ENCODE measurements at regions not wholly inside any gene's neighbourhood (a gene's known extent, or its start where the extent isn't known, plus 50 kb on each side); places are given as distances from the start of the nearest gene placed in this dataset.
"Not testable (repeated sequence)": the region's sequence is repeated elsewhere in the genome, so short reads cannot be mapped to it uniquely, and the experiment has no call there.

DNA sequence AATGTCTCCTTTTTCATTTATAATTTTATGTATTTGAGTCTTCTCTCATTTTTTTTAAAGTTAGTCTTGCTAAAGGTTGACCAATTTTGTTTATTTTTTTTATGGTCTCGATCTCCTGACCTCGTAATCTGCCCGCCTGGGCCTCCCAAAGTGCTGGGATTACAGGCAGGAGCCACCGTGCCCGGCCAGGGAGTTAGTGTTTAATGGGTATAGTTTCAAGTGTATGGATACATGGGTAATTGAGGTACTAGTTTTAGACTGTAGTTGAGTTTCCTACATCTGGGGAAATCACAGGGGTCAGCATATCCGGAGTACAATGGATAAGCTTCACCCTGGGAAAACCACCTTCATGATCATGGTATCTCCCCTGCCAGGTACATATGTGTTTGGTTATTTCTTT, 267.3 kb upstream of the KCND2 start:
- Histone ChIP-seq H3K4me1 (ENCODE audit: insufficient read depth) (no peaks in the 10 kb centered on the region), H3K9me2 (ENCODE audit: insufficient read depth) (peaks cover 8% of the 10 kb centered on the region; the same call in 1 of the 2 replicates), H3K4me2 (no peak overlapping the region), H3K27me3 (ENCODE audit: insufficient read depth) (no peaks in the 10 kb centered on the region), H3F3A (replicated peaks; ENCODE audit: low read depth) (no peaks in the 10 kb centered on the region), H3K79me2 (replicated peaks; ENCODE audit: insufficient read depth) (no peaks in the 10 kb centered on the region), H3K4me3 (no peak overlapping the region), H3K36me3 (ENCODE audit: insufficient read depth) (no peaks in the 10 kb centered on the region), H4K20me1 (replicated peaks; ENCODE audit: insufficient read depth) (no peaks in the 10 kb centered on the region), H3K27ac (ENCODE audit: low read depth) (no peak overlapping the region), H2AFZ (no peak overlapping the region)
- Mint-ChIP-seq H3K4me1 (no peaks in the 10 kb centered on the region), H3K27ac (no peak overlapping the region), H3K4me3 (no peak overlapping the region), H3K9me3 (peaks cover 10% of the 10 kb centered on the region), H3K36me3 (ENCODE audit: low read depth) (peaks cover 7% of the 10 kb centered on the region; the same call in 2 of the 3 replicates), H3K27me3 (ENCODE audit: insufficient read depth, low read depth, poor library complexity) (no peaks in the 10 kb centered on the region)
- no peak for ATAC-seq
- DNase-seq (ENCODE audit: low spot score): no peak
- TF ChIP-seq NANOG (IDR thresholded peaks at IDR 0.05; ENCODE audit: borderline replicate concordance) (no peak), ZNF331 (CRISPR knock-in tag; IDR thresholded peaks at IDR 0.05; ENCODE audit: low read depth) (no peak), ZNF114 (CRISPR knock-in tag; IDR thresholded peaks at IDR 0.05) (no peak), STAT1 (IDR thresholded peaks at IDR 0.05; ENCODE audit: unreplicated experiment) (no peak)
- TF ChIP-seq, protein P1, sequence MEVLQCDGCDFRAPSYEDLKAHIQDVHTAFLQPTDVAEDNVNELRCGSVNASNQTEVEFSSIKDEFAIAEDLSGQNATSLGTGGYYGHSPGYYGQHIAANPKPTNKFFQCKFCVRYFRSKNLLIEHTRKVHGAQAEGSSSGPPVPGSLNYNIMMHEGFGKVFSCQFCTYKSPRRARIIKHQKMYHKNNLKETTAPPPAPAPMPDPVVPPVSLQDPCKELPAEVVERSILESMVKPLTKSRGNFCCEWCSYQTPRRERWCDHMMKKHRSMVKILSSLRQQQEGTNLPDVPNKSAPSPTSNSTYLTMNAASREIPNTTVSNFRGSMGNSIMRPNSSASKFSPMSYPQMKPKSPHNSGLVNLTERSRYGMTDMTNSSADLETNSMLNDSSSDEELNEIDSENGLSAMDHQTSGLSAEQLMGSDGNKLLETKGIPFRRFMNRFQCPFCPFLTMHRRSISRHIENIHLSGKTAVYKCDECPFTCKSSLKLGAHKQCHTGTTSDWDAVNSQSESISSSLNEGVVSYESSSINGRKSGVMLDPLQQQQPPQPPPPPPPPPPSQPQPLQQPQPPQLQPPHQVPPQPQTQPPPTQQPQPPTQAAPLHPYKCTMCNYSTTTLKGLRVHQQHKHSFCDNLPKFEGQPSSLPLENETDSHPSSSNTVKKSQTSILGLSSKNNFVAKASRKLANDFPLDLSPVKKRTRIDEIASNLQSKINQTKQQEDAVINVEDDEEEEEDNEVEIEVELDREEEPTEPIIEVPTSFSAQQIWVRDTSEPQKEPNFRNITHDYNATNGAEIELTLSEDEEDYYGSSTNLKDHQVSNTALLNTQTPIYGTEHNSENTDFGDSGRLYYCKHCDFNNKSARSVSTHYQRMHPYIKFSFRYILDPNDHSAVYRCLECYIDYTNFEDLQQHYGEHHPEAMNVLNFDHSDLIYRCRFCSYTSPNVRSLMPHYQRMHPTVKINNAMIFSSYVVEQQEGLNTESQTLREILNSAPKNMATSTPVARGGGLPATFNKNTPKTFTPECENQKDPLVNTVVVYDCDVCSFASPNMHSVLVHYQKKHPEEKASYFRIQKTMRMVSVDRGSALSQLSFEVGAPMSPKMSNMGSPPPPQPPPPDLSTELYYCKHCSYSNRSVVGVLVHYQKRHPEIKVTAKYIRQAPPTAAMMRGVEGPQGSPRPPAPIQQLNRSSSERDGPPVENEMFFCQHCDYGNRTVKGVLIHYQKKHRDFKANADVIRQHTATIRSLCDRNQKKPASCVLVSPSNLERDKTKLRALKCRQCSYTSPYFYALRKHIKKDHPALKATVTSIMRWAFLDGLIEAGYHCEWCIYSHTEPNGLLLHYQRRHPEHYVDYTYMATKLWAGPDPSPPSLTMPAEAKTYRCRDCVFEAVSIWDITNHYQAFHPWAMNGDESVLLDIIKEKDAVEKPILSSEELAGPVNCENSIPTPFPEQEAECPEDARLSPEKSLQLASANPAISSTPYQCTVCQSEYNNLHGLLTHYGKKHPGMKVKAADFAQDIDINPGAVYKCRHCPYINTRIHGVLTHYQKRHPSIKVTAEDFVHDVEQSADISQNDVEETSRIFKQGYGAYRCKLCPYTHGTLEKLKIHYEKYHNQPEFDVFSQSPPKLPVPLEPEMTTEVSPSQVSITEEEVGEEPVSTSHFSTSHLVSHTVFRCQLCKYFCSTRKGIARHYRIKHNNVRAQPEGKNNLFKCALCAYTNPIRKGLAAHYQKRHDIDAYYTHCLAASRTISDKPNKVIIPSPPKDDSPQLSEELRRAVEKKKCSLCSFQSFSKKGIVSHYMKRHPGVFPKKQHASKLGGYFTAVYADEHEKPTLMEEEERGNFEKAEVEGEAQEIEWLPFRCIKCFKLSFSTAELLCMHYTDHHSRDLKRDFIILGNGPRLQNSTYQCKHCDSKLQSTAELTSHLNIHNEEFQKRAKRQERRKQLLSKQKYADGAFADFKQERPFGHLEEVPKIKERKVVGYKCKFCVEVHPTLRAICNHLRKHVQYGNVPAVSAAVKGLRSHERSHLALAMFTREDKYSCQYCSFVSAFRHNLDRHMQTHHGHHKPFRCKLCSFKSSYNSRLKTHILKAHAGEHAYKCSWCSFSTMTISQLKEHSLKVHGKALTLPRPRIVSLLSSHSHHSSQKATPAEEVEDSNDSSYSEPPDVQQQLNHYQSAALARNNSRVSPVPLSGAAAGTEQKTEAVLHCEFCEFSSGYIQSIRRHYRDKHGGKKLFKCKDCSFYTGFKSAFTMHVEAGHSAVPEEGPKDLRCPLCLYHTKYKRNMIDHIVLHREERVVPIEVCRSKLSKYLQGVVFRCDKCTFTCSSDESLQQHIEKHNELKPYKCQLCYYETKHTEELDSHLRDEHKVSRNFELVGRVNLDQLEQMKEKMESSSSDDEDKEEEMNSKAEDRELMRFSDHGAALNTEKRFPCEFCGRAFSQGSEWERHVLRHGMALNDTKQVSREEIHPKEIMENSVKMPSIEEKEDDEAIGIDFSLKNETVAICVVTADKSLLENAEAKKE (CRISPR knock-in tag; IDR thresholded peaks at IDR 0.05): no peak
- TF ChIP-seq, protein P2, sequence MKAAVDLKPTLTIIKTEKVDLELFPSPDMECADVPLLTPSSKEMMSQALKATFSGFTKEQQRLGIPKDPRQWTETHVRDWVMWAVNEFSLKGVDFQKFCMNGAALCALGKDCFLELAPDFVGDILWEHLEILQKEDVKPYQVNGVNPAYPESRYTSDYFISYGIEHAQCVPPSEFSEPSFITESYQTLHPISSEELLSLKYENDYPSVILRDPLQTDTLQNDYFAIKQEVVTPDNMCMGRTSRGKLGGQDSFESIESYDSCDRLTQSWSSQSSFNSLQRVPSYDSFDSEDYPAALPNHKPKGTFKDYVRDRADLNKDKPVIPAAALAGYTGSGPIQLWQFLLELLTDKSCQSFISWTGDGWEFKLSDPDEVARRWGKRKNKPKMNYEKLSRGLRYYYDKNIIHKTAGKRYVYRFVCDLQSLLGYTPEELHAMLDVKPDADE (IDR thresholded peaks at IDR 0.05): no peak
- TF ChIP-seq, protein P3, sequence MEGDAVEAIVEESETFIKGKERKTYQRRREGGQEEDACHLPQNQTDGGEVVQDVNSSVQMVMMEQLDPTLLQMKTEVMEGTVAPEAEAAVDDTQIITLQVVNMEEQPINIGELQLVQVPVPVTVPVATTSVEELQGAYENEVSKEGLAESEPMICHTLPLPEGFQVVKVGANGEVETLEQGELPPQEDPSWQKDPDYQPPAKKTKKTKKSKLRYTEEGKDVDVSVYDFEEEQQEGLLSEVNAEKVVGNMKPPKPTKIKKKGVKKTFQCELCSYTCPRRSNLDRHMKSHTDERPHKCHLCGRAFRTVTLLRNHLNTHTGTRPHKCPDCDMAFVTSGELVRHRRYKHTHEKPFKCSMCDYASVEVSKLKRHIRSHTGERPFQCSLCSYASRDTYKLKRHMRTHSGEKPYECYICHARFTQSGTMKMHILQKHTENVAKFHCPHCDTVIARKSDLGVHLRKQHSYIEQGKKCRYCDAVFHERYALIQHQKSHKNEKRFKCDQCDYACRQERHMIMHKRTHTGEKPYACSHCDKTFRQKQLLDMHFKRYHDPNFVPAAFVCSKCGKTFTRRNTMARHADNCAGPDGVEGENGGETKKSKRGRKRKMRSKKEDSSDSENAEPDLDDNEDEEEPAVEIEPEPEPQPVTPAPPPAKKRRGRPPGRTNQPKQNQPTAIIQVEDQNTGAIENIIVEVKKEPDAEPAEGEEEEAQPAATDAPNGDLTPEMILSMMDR (conservative IDR thresholded peaks at IDR 0.05; ENCODE audit: low read depth in 2 of 2): no peak
- TF ChIP-seq, protein P4, sequence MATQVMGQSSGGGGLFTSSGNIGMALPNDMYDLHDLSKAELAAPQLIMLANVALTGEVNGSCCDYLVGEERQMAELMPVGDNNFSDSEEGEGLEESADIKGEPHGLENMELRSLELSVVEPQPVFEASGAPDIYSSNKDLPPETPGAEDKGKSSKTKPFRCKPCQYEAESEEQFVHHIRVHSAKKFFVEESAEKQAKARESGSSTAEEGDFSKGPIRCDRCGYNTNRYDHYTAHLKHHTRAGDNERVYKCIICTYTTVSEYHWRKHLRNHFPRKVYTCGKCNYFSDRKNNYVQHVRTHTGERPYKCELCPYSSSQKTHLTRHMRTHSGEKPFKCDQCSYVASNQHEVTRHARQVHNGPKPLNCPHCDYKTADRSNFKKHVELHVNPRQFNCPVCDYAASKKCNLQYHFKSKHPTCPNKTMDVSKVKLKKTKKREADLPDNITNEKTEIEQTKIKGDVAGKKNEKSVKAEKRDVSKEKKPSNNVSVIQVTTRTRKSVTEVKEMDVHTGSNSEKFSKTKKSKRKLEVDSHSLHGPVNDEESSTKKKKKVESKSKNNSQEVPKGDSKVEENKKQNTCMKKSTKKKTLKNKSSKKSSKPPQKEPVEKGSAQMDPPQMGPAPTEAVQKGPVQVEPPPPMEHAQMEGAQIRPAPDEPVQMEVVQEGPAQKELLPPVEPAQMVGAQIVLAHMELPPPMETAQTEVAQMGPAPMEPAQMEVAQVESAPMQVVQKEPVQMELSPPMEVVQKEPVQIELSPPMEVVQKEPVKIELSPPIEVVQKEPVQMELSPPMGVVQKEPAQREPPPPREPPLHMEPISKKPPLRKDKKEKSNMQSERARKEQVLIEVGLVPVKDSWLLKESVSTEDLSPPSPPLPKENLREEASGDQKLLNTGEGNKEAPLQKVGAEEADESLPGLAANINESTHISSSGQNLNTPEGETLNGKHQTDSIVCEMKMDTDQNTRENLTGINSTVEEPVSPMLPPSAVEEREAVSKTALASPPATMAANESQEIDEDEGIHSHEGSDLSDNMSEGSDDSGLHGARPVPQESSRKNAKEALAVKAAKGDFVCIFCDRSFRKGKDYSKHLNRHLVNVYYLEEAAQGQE (IDR thresholded peaks at IDR 0.05; ENCODE audit: unreplicated experiment): no peak

DNA sequence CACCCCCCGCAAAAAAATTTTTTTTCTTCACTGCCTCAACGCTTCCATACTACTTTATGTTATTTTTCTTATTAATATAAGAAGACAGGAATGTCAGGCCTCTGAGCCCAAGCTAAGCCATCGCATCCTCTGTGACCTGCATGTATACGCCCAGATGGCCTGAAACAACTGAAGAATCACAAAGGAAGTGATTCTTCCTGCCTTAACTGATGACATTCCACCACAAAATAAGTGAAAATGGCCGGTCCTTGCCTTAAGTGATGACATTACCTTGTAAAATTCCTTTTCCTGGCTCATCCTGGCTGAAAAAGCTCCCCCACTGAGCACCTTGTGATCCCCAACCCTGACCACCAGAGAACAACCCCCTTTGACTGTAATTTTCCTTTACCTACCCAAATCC, 258.7 kb upstream of the KCND2 start:
- H3K36me3 ChIP-seq (ENCODE audit: insufficient read depth); H3K9me2 ChIP-seq (ENCODE audit: insufficient read depth); H3K27me3 Mint-ChIP-seq (ENCODE audit: insufficient read depth, low read depth, poor library complexity); H4K20me1 ChIP-seq (replicated peaks; ENCODE audit: insufficient read depth); H3K27me3 ChIP-seq (ENCODE audit: insufficient read depth); H3K4me1 Mint-ChIP-seq; H3K4me3 Mint-ChIP-seq; H3K9me3 Mint-ChIP-seq; H3F3A ChIP-seq (replicated peaks; ENCODE audit: low read depth); H3K36me3 Mint-ChIP-seq (ENCODE audit: low read depth); H3K4me3 ChIP-seq; H3K79me2 ChIP-seq (replicated peaks; ENCODE audit: insufficient read depth); H2AFZ ChIP-seq: not testable (repeated sequence)
- Histone ChIP-seq H3K4me2 (peak overlapping the region; percentile 22; the same call in 1 of the 2 replicates), H3K27ac (ENCODE audit: low read depth) (peak overlapping the region; percentile 89), H3K4me1 (ENCODE audit: insufficient read depth) (peaks cover 24% of the 10 kb centered on the region)
- ATAC-seq (peak; percentile 44; the same call in 2 of the 3 replicates), DNase-seq (ENCODE audit: low spot score) (peak; percentile 56)
- peak overlapping the region; percentile 86 for H3K27ac Mint-ChIP-seq

All from GM23338 (cell line).